ENCODE measurements at regions not wholly inside any gene's neighbourhood (a gene's known extent, or its start where the extent isn't known, plus 50 kb on each side); places are given as distances from the start of the nearest gene placed in this dataset.

- TF ChIP-seq POLR2A (IDR thresholded peaks at IDR 0.05; ENCODE audit: borderline replicate concordance, extremely low read depth, insufficient read depth, insufficient read length) (no peak), RAD21 (IDR thresholded peaks at IDR 0.05; ENCODE audit: low read depth) (peak; percentile 89), SIN3A (IDR thresholded peaks at IDR 0.05; ENCODE audit: low read depth) (no peak), ZNF274 (IDR thresholded peaks at IDR 0.05; ENCODE audit: low read depth, low read length) (no peak)
These were observed 91.2 kb upstream of the MPP7 start (continued) for GRCh38 chr10:28393956-28394568.

- intact Hi-C loops (cut with micrococcal nuclease): no loop called here
- ChIA-PET RAD21 (ENCODE audit: low non-redundant PET in 1 of 2, low total read pairs in 2 of 2, uncharacterized antibody in 2 of 2, unreplicated experiment in 2 of 2) (no interaction called here), POLR2A (no interaction called here), CTCF (no interaction called here)
- H3K4me2 ChIP-seq (ENCODE audit: low read length): no peak overlapping the region
- H3K4me3 ChIP-seq (replicated peaks in 1 of 2; ENCODE audit: low read depth in 1 of 2, low read length in 2 of 2): no peak overlapping the region
- TF ChIP-seq FOSL1 (IDR thresholded peaks at IDR 0.05; ENCODE audit: low read depth) (no peak), ZNF274 (IDR thresholded peaks at IDR 0.05; ENCODE audit: low read depth, low read length) (no peak), EZH2phosphoT487 (IDR thresholded peaks at IDR 0.05; ENCODE audit: borderline replicate concordance) (no peak), YY1 (IDR thresholded peaks at IDR 0.05; ENCODE audit: extremely low read depth, insufficient replicate concordance, low read depth, low read length) (no peak), MAX (IDR thresholded peaks at IDR 0.05) (no peak), TCF7L2 (IDR thresholded peaks at IDR 0.05; ENCODE audit: borderline replicate concordance, extremely low read depth, insufficient read depth, insufficient read length) (no peak), POLR2A (IDR thresholded peaks at IDR 0.05; ENCODE audit: borderline replicate concordance, extremely low read depth, insufficient read depth, insufficient read length) (no peak), ATF3 (IDR thresholded peaks at IDR 0.05) (no peak), ZFX (IDR thresholded peaks at IDR 0.05) (no peak), ELF1 (IDR thresholded peaks at IDR 0.05; ENCODE audit: borderline replicate concordance, low read depth) (no peak), ZBTB33 (IDR thresholded peaks at IDR 0.05; ENCODE audit: extremely low read depth, insufficient replicate concordance, low read length) (no peak), JUND (IDR thresholded peaks at IDR 0.05) (no peak), EGR1 (IDR thresholded peaks at IDR 0.05; ENCODE audit: low read depth) (no peak), SRF (IDR thresholded peaks at IDR 0.05; ENCODE audit: low read depth) (no peak), SIN3A (IDR thresholded peaks at IDR 0.05; ENCODE audit: low read depth) (no peak), RAD21 (IDR thresholded peaks at IDR 0.05; ENCODE audit: low read depth) (no peak), CBX3 (IDR thresholded peaks at IDR 0.05; ENCODE audit: low read depth) (no peak), POLR2AphosphoS5 (IDR thresholded peaks at IDR 0.05; ENCODE audit: low read depth, low read length) (no peak), EZH2 (IDR thresholded peaks at IDR 0.05) (no peak)
- no peak overlapping the region for H3K27ac ChIP-seq (ENCODE audit: low read depth, low read length)
- no peak overlapping the region for H3K9ac ChIP-seq (ENCODE audit: low read length)
- no peaks in the 10 kb centered on the region for H3K9me2 ChIP-seq (ENCODE audit: insufficient read depth)
- H3K27me3 ChIP-seq (ENCODE audit: insufficient read depth, low read length): no peaks in the 10 kb centered on the region
- H3K4me1 ChIP-seq (ENCODE audit: control insufficient read depth in 1 of 2, insufficient read depth in 2 of 2, low read length in 2 of 2): peaks cover 18 to 29% of the 10 kb centered on the region in 2 experiments; a peak in 3 of 4 replicates
- DNase-seq (ENCODE audit: low read depth, low spot score) (no peak), ATAC-seq (no peak)
- no peaks in the 10 kb centered on the region for H3K36me3 ChIP-seq (ENCODE audit: control insufficient read depth in 1 of 2, insufficient read depth in 2 of 2, low read length in 2 of 2)
- H4K20me1 ChIP-seq (ENCODE audit: insufficient read depth): no peaks in the 10 kb centered on the region
- no peaks in the 10 kb centered on the region for H3K9me3 ChIP-seq (ENCODE audit: control insufficient read depth in 1 of 2, insufficient read depth in 1 of 2, low read depth in 1 of 2, low read length in 2 of 2)
- H2AFZ ChIP-seq (ENCODE audit: low read depth, low read length, poor library complexity, severe bottlenecking): no peak overlapping the region
- no TSS peak for BruUV-seq (replicated peaks)
- no peaks in the 10 kb centered on the region for H3K79me2 ChIP-seq (ENCODE audit: insufficient read depth, low read length)
These were observed 93.5 kb upstream of the MPP7 start for GRCh38 chr10:28396331-28396730.
